Heart left ventricle (tissue), 16 donors: ENCODE measurements at regions not wholly inside any gene's neighbourhood (a gene's known extent, or its start where the extent isn't known, plus 50 kb on each side); places are given as distances from the start of the nearest gene placed in this dataset.

Experiments
- ATAC-seq, 4 donors: fragments of 200-7000 bp; cut with Tn5 transposase; one replicate each; pipeline ENCODE4 v1.9.1; 2020 to 2022; ENCODE audit warnings: moderate library complexity in 4 of 4, mild to moderate bottlenecking in 3 of 4, moderate number of reproducible peaks in 1 of 4
- DNase-seq, 5 donors: peaks; one replicate each; pipeline ENCODE4 v3.0.0-alpha.2; 2020
- H3K27ac ChIP-seq, 12 donors: fragments of 200-600 bp; sonication (generic) in 4 of 12; one replicate each; pipeline versions ENCODE4 v1.5.0 to v1.8.0; 2016 to 2022; ENCODE audit warnings: mild to moderate bottlenecking in 2 of 12
- H3K27me3 ChIP-seq, 9 donors: fragments of 200-600 bp; sonication (generic) in 2 of 9; one replicate each; pipeline versions ENCODE4 v1.5.1 to v1.8.0; 2016 to 2022; ENCODE audit warnings: mild to moderate bottlenecking in 3 of 9
- H3K36me3 ChIP-seq, 9 donors: fragments of 200-600 bp; sonication (generic) in 2 of 9; one replicate each; pipeline versions ENCODE4 v1.5.0 to v1.8.0; 2018 to 2022; ENCODE audit warnings: mild to moderate bottlenecking in 2 of 9
- H3K4me1 ChIP-seq, 12 donors: fragments of 200-600 bp; sonication (generic) in 4 of 12; one replicate each; pipeline versions ENCODE4 v1.5.0 to v1.8.0; 2016 to 2022; ENCODE audit warnings: mild to moderate bottlenecking in 3 of 12
- H3K4me3 ChIP-seq, 12 donors: fragments of 200-600 bp; sonication (generic) in 4 of 12; one replicate each; pipeline versions ENCODE4 v1.5.0 to v1.8.0; 2017 to 2022; ENCODE audit warnings: mild to moderate bottlenecking in 9 of 12, moderate library complexity in 4 of 12
- H3K9me3 ChIP-seq, 12 donors: fragments of 200-600 bp; sonication (generic) in 4 of 12; one replicate each; pipeline versions ENCODE4 v1.5.0 to v1.8.0; 2016 to 2022; ENCODE audit warnings: mild to moderate bottlenecking in 1 of 12
- CTCF ChIP-seq, 12 donors: fragments of 200-600 bp; sonication (generic) in 4 of 12; IDR thresholded peaks; one replicate each; pipeline versions ENCODE4 v1.5.0 to v1.8.0; 2018 to 2022; ENCODE audit warnings: antibody characterized with exemption in 12 of 12, mild to moderate bottlenecking in 5 of 12
- POLR2A ChIP-seq, 2 donors: fragments of 450-650 bp; IDR thresholded peaks; one replicate each; pipeline ENCODE4 v1.6.1; 2017; ENCODE audit warnings: antibody characterized with exemption in 2 of 2, mild to moderate bottlenecking in 2 of 2, moderate library complexity in 2 of 2
- WGBS, 4 donors: extraction: QIAGEN DNeasy Blood & Tissue Kit in 2 of 4; methylation state at CpG; one replicate each; pipeline versions ENCODE4 v1.1.5 to v1.1.7; 2013 to 2018; 5-methylcytosine and 5-hydroxymethylcytosine counted together
- intact Hi-C, 10 donors: fragments of 100-400 bp; cut with DNase I; formaldehyde crosslinking; loops; one replicate each; pipeline versions ENCODE4 v1.11.1 to v1.14.2; 2022
- donor health status: ischemic (EF 13 %, LVEDD 7.1; RV severe dilation, severe dysfunction).
- donor health status: healthy with polysubstance abuse.
- donor health status: DM: no; HTN: yes; CAD: no.
- donor health status: DM: no; HTN: no; CAD: no.
- donor health status: ischemic (EF 25% LVEDD 6.9; RV normal size, moderate dysfunction).
- donor health status: ischemic (EF 25% LVEDD 5.7; RV mildly dilated, moderate dysfunction).
- donor health status: healthy.
- donor health status: DM: yes; HTN: yes; CAD: no.
- donor health status: ischemic (EF 35%, LVEDD 5.7; RV mildly dilated, moderate dysfunction).
- donor health status: nonischemic (EF 11% LVEDD 7.7; RV severe dilation, severe dysfunction).
- donor health status: DM: yes; HTN: yes; CAD: no.
- donor health status: PGD.
- donor health status: ischemic (EF 29% LVEDD 5.4; RV normal size, mild dysfunction).
- donor health status: nonischemic (EF 23%, LVEDD 6.1; RV moderate dilation, normal function).

DNA sequence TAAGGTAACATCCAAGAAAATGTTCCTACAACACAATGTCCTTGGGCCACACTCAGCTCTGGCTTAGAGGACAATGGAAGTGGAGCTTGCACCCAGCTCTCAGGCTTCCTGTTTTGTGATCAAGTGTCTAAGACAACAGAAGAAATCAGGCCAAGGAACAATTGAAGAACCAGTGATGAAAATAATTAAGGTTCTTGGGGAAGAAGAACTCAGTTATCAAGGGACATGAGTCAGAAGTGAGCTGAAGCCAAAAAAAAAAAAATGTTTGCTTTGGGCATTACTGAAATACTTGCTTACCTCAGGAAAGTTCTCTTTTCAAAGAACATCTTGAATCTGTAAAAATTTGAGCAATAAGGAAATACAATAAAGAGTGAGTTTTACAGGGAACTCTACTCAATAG, 299.0 kb downstream of the FBXO15 start:
- TF ChIP-seq CTCF (IDR thresholded peaks at IDR 0.05) (no peak), POLR2A (IDR thresholded peaks at IDR 0.05) (no peak)

DNA sequence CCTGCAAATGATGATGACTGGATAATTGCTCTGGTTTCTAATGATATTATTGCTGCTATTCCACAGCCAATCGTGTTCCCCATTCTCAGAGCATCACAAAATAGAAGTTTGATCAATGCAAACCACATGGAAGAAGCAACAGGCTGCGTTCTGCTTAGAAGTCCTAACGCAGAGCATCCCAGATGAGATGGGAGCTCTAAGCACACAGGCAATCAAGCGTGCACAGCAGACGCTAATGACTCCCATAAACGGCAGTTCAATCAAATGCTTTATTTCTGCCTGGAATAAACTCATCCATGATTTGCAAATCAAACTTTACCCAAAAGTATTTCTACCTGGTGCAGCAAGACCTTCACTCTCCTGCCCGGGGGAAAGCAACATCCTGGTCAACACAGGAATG, 304.2 kb downstream of the FBXO15 start:
- no peak for ATAC-seq
- WGBS, 4 donors = 77 to 90% (median 85%) methylated on average over 7 of the region's 7 CpGs
- no peaks in the 10 kb centered on the region for H3K36me3 ChIP-seq

More for the DNA sequence above, 299.0 kb downstream of the FBXO15 start:
- peaks cover 0 to 4% (median 0%) of the 10 kb centered on the region in 9 donors for H3K27me3 ChIP-seq
- peak in 3 of 4 donors; percentile 37 to 83 (median 75) for ATAC-seq
- no peaks in the 10 kb centered on the region for H3K36me3 ChIP-seq
- intact Hi-C loops = loop anchor here in 6 of 10 donors (5.0 to 10.0 kb wide), 4 partner anchors 156 to 1084 kb away; no protein-coding TSS in a partner anchor
- H3K4me3 ChIP-seq = no peak overlapping the region
- H3K27ac ChIP-seq = peak overlapping the region in 2 of 12 donors; percentile 60 to 65
- H3K9me3 ChIP-seq = no peaks in the 10 kb centered on the region
- DNase-seq = no peak
- peaks cover 0 to 6% (median 0%) of the 10 kb centered on the region in 12 donors for H3K4me1 ChIP-seq

DNA sequence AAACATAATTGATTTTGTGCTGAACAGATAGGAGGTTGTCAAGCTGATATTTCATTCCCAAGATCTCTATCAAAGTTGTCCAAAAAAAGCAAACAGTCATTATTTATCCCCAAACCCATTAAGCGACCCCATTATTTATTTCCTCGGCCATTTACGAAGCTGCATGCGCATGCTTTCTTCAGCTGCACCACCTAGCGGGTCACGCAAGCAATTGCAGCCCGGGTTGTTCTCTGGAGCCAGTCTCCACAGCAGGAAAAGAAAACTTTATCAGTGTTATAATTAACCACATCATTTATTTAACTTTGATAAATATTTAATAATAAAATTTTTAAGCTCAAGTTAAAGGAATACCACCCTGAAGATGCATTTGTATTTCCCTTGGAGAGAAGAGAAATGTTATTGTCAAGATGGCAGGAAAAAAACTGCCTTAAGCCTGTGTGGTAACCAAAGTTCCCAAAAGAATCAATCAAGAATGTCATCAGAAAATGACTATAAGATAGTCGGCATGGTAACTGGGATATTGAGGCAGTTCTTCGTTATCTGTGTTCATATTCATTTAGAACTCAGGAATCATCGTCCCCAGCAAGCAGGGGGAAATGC, 304.7 kb downstream of the FBXO15 start:
- ATAC-seq = peak in 2 of 4 donors; percentile 45 to 66
- Histone ChIP-seq H3K36me3 (no peaks in the 10 kb centered on the region), H3K27ac (no peak overlapping the region), H3K27me3 (peaks cover 0 to 9% (median 0%) of the 10 kb centered on the region in 9 donors), H3K4me1 (peaks cover 0 to 4% (median 0%) of the 10 kb centered on the region in 12 donors), H3K4me3 (peak overlapping the region in 4 of 12 donors; percentile 5 to 25 (median 14)), H3K9me3 (no peaks in the 10 kb centered on the region)
- WGBS, 4 donors = 10 to 17% (median 13%) methylated on average over 10 of the region's 10 CpGs
- intact Hi-C loops = loop anchor here (2.0 to 10.0 kb wide), 6 partner anchors 388 to 1081 kb away; no protein-coding TSS in a partner anchor
- TF ChIP-seq CTCF (IDR thresholded peaks at IDR 0.05) (peak; percentile 82 to 98 (median 94)), POLR2A (IDR thresholded peaks at IDR 0.05) (no peak)
- DNase-seq = peak in 3 of 5 donors; percentile 21 to 43 (median 41)

More for the DNA sequence above, 304.2 kb downstream of the FBXO15 start:
- intact Hi-C loops = loop anchor here (2.0 to 10.0 kb wide), 6 partner anchors 389 to 1081 kb away; no protein-coding TSS in a partner anchor
- Histone ChIP-seq H3K4me3 (no peak overlapping the region), H3K27me3 (peaks cover 0 to 9% (median 0%) of the 10 kb centered on the region in 9 donors), H3K4me1 (peaks cover 0 to 5% (median 0%) of the 10 kb centered on the region in 12 donors), H3K9me3 (no peaks in the 10 kb centered on the region), H3K27ac (no peak overlapping the region)
- no peak for DNase-seq
- TF ChIP-seq POLR2A (IDR thresholded peaks at IDR 0.05) = no peak
- TF ChIP-seq CTCF (IDR thresholded peaks at IDR 0.05) = no peak

DNA sequence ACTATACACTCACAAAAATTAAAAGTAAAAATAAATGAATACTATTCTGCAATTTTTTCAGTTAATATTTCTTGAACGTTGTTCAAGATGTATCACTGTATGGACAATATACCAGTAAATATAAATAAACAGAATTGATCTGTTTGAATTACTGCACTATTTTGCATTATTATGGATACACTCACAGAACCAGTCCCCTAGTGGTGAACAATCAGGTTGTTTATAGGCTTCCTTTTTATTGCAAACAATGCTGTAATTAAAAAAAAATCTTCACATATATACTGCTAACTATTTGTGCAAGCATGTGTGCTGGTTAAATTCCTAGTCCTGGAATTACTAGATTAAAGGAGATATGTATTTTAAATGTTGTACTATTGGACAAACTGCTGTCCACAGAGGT, 306.0 kb downstream of the FBXO15 start:
- H3K4me1 ChIP-seq = peaks cover 0 to 4% (median 0%) of the 10 kb centered on the region in 12 donors
- TF ChIP-seq POLR2A (IDR thresholded peaks at IDR 0.05) = no peak
- TF ChIP-seq CTCF (IDR thresholded peaks at IDR 0.05) = peak in 1 of 12 donors; percentile 28
- ATAC-seq (no peak), DNase-seq (no peak)
- no peaks in the 10 kb centered on the region for H3K9me3 ChIP-seq
- intact Hi-C loops = loop anchor here (2.0 to 10.0 kb wide), 6 partner anchors 387 to 1079 kb away; no protein-coding TSS in a partner anchor
- no peaks in the 10 kb centered on the region for H3K36me3 ChIP-seq
- no peak overlapping the region for H3K4me3 ChIP-seq
- H3K27ac ChIP-seq = no peak overlapping the region
- H3K27me3 ChIP-seq = peaks cover 0 to 9% (median 0%) of the 10 kb centered on the region in 9 donors
- WGBS, 4 donors = 82 to 84% (median 83%) methylated on average over 1 of the region's 1 CpG
